HepG2 (cell line): ENCODE measurements at regions not wholly inside any gene's neighbourhood (a gene's known extent, or its start where the extent isn't known, plus 50 kb on each side); places are given as distances from the start of the nearest gene placed in this dataset.

Experiments used
- ATAC-seq: fragments of 200-7000 bp; cut with Tn5 transposase; 3 replicates; pipeline ENCODE4 v1.9.1; 2020; ENCODE audit warnings: mild to moderate bottlenecking, moderate library complexity
- BruUV-seq: library from RNA; stranded (reverse); fragments of 400-500 nt; replicated peaks from 2 replicates; lab custom pipeline; 2021; lab: Mats Ljungman, UMichigan
- CTCF ChIA-PET: fragments of 300-600 bp; formaldehyde crosslinking; extraction: SDS; loops from one replicate; lab custom pipeline; 2021; ENCODE audit warnings: low total read pairs, inconsistent platforms, low intra/inter-chr PET ratio; lab: Yijun Ruan, JAX
- POLR2A ChIA-PET: fragments of 350-600 bp; sonication (Branson Sonifier 250); formaldehyde crosslinking; loops from one replicate; lab custom pipeline; 2020; ENCODE audit warnings: antibody characterized with exemption, inconsistent platforms; lab: Yijun Ruan, JAX
- DNase-seq: peaks from one replicate; pipeline ENCODE4 v3.0.0-alpha.2; 2015; ENCODE audit warnings: low spot score
- FAIRE-seq: peaks from 3 replicates; lab custom pipeline; 2011; peaks lifted over from hg19 to GRCh38; lab: Jason Lieb, UNC
- H2AFZ ChIP-seq: one replicate; pipeline ENCODE4 v1.6.1; 2011; ENCODE audit warnings: low read length, inconsistent platforms
- H3K27ac ChIP-seq: fragments of 300-600 bp; 3 replicates; pipeline ENCODE4 v1.8.0; 2011; ENCODE audit warnings: mixed run types, mild to moderate bottlenecking, mixed read lengths, low read length, inconsistent platforms; ENCODE audit not compliant: insufficient read depth; ENCODE audit errors: extremely low read length
- H3K27me3 ChIP-seq, 2 experiments: fragments of 200-600 bp in 1 of 2; 2 replicates in 1 of 2; 3 replicates in 1 of 2; pipeline versions ENCODE4 v1.6.0 to v1.8.0; 2011; ENCODE audit warnings: low read length in 2 of 2, mild to moderate bottlenecking in 2 of 2, moderate library complexity in 2 of 2, inconsistent platforms in 1 of 2; ENCODE audit not compliant: insufficient read depth in 2 of 2, control insufficient read depth in 1 of 2
- H3K36me3 ChIP-seq, 2 experiments: fragments of 200-600 bp in 1 of 2; replicated peaks in 1 of 2; 2 replicates in 1 of 2; 3 replicates in 1 of 2; pipeline versions ENCODE4 v1.5.1 to v1.8.0; 2011; ENCODE audit warnings: low read length in 2 of 2, inconsistent platforms in 1 of 2; ENCODE audit not compliant: insufficient read depth in 2 of 2, control insufficient read depth in 1 of 2
- H3K4me1 ChIP-seq: 2 replicates; pipeline ENCODE4 v1.5.1; 2012; ENCODE audit warnings: low read length, inconsistent platforms; ENCODE audit not compliant: insufficient read depth
- H3K4me2 ChIP-seq: 2 replicates; pipeline ENCODE4 v1.6.0; 2011; ENCODE audit warnings: low read depth, low read length, inconsistent platforms
- H3K4me3 ChIP-seq, 3 experiments: fragments of 200-600 bp in 1 of 3; sonication (generic), shearing (Covaris generic) in 1 of 3; replicated peaks in 1 of 3; 2 replicates each; pipeline ENCODE4 v1.5.1; 2011 to 2016; ENCODE audit warnings: low read length in 3 of 3, inconsistent platforms in 2 of 3, low read depth in 2 of 3, mild to moderate bottlenecking in 2 of 3, control low read depth in 1 of 3, mixed read lengths in 1 of 3; ENCODE audit not compliant: insufficient read depth in 1 of 3
- H3K79me2 ChIP-seq: one replicate; pipeline ENCODE4 v1.6.1; 2011; ENCODE audit warnings: low read length, inconsistent platforms; ENCODE audit not compliant: insufficient read depth
- H3K9ac ChIP-seq: 2 replicates; pipeline ENCODE4 v1.6.0; 2011; ENCODE audit warnings: mild to moderate bottlenecking, low read depth, low read length, inconsistent platforms; ENCODE audit not compliant: insufficient read depth
- H3K9me3 ChIP-seq: 2 replicates; pipeline ENCODE4 v1.5.1; 2012; ENCODE audit warnings: mild to moderate bottlenecking, low read length
- H4K20me1 ChIP-seq: 2 replicates; pipeline ENCODE4 v1.6.0; 2011; ENCODE audit warnings: inconsistent platforms, mild to moderate bottlenecking, low read length, moderate library complexity; ENCODE audit not compliant: insufficient read depth
- FOXA3 ChIP-seq: IDR thresholded peaks from 2 replicates; pipeline ENCODE4 v1.6.1; 2016; ENCODE audit warnings: missing genetic modification reagents, missing compliant biosample characterization
- HOXA3 ChIP-seq: sonication (generic); formaldehyde crosslinking; IDR thresholded peaks from 2 replicates; pipeline ENCODE4 v1.5.0; 2020; ENCODE audit warnings: missing genetic modification reagents
- MAFK ChIP-seq, 2 experiments: IDR thresholded peaks in 1 of 2; conservative IDR thresholded peaks in 1 of 2; 2 replicates each; pipeline ENCODE4 v1.6.1; 2011; ENCODE audit warnings: improper control_type of control experiment in 2 of 2, low read length in 2 of 2
- MTF2 ChIP-seq: sonication (generic); formaldehyde crosslinking; IDR thresholded peaks from 2 replicates; pipeline ENCODE4 v1.5.0; 2020; ENCODE audit warnings: missing genetic modification reagents, borderline replicate concordance
- RXRA ChIP-seq: sonication (generic); formaldehyde crosslinking; IDR thresholded peaks from 2 replicates; pipeline ENCODE4 v1.5.1; 2020; ENCODE audit warnings: missing genetic modification reagents
- SIN3B ChIP-seq: fragments of 150-350 bp; IDR thresholded peaks from 2 replicates; pipeline ENCODE4 v1.6.1; 2014; ENCODE audit warnings: low read length
- SMARCE1 ChIP-seq: fragments of 450-650 bp; IDR thresholded peaks from 2 replicates; pipeline ENCODE4 v1.6.1; 2017; ENCODE audit warnings: borderline replicate concordance
- STAG1 ChIP-seq: sonication (generic); formaldehyde crosslinking; IDR thresholded peaks from 2 replicates; pipeline ENCODE4 v1.4.0; 2020; ENCODE audit warnings: missing genetic modification reagents
- TBP ChIP-seq: sonication (generic); formaldehyde crosslinking; IDR thresholded peaks from 2 replicates; pipeline ENCODE4 v1.5.0; 2020; ENCODE audit warnings: missing genetic modification reagents
- ZBTB2 ChIP-seq: sonication (generic); formaldehyde crosslinking; IDR thresholded peaks from 2 replicates; pipeline ENCODE4 v1.8.0; 2022; ENCODE audit warnings: low read depth, missing genetic modification reagents
- ZNF121 ChIP-seq: sonication (generic); formaldehyde crosslinking; IDR thresholded peaks from 2 replicates; pipeline ENCODE4 v1.5.0; 2020; ENCODE audit warnings: mild to moderate bottlenecking, missing genetic modification reagents
- ZNF143 ChIP-seq: sonication (generic); formaldehyde crosslinking; IDR thresholded peaks from 2 replicates; pipeline ENCODE4 v1.4.0; 2020; ENCODE audit warnings: missing genetic modification reagents
- ZNF251 ChIP-seq: sonication (generic); formaldehyde crosslinking; IDR thresholded peaks from 2 replicates; pipeline ENCODE4 v1.9.0; 2021; ENCODE audit warnings: mild to moderate bottlenecking, missing genetic modification reagents
- ZNF276 ChIP-seq: sonication (generic); formaldehyde crosslinking; IDR thresholded peaks from 2 replicates; pipeline ENCODE4 v1.4.0; 2020; ENCODE audit warnings: mild to moderate bottlenecking, low read depth, missing genetic modification reagents
- ZNF614 ChIP-seq: IDR thresholded peaks from 2 replicates; pipeline ENCODE4 v1.6.1; 2018; ENCODE audit warnings: missing biosample characterization, missing genetic modification reagents, inconsistent platforms, borderline replicate concordance
- ZNF749 ChIP-seq: sonication (generic); formaldehyde crosslinking; IDR thresholded peaks from 2 replicates; pipeline ENCODE4 v1.8.0; 2022; ENCODE audit warnings: mild to moderate bottlenecking, missing genetic modification reagents, moderate library complexity, borderline replicate concordance
- ZNF878 ChIP-seq: sonication (generic); formaldehyde crosslinking; IDR thresholded peaks from 2 replicates; pipeline ENCODE4 v1.8.1; 2023; ENCODE audit warnings: mild to moderate bottlenecking, missing genetic modification reagents, moderate library complexity
- WGBS: methylation state at CpG from one replicate; pipeline ENCODE4 v1.1.6; 2017; ENCODE audit warnings: low lambda C conversion rate; 5-methylcytosine and 5-hydroxymethylcytosine counted together
- in situ Hi-C: cut with HindIII; loops from 2 replicates; pipeline ENCODE4 v1.10.0; 2017; ENCODE audit warnings: low pct_unique_long_range_greater_than_20kb; ENCODE audit not compliant: extremely low pct_ligation_motif_present
- intact Hi-C: fragments of 100-400 bp; cut with micrococcal nuclease; formaldehyde crosslinking; loops from one replicate; pipeline ENCODE4 v1.10.0; 2022; ENCODE audit not compliant: unreplicated experiment

GRCh38 chr14:48490756-48491155, 815.4 kb upstream of the MDGA2 start:
- FAIRE-seq, result no peak
- H3K4me2 ChIP-seq, result no peak overlapping the region
- H4K20me1 ChIP-seq, result no peaks in the 10 kb centered on the region
- BruUV-seq, result no TSS peak
- intact Hi-C loops (no loop called here), in situ Hi-C loops (no loop called here)
- ChIA-PET POLR2A (no interaction called here), CTCF (no interaction called here)
- 27% methylated on average over 4 of the region's 4 CpGs for WGBS
- no peak overlapping the region for H3K27ac ChIP-seq
- H3K9ac ChIP-seq, result no peak overlapping the region
- H3K36me3 ChIP-seq, result no peaks in the 10 kb centered on the region
- no peaks in the 10 kb centered on the region for H3K4me1 ChIP-seq
- peaks cover 63% of the 10 kb centered on the region for H3K9me3 ChIP-seq
- no peaks in the 10 kb centered on the region for H3K79me2 ChIP-seq
- no peak overlapping the region for H2AFZ ChIP-seq
- ATAC-seq, result no peak
- no peak for DNase-seq
- no peak overlapping the region for H3K4me3 ChIP-seq
- no peaks in the 10 kb centered on the region for H3K27me3 ChIP-seq
- no peak for TF ChIP-seq FOXA3 (CRISPR knock-in tag)
- no peak for TF ChIP-seq ZBTB2 (CRISPR knock-in tag)
- no peak for TF ChIP-seq SMARCE1
- TF ChIP-seq MTF2, result no peak
- no peak for TF ChIP-seq TBP (CRISPR knock-in tag)
- TF ChIP-seq SIN3B, result no peak

- no TSS peak for BruUV-seq
- Histone ChIP-seq H3K36me3 (no peaks in the 10 kb centered on the region), H3K9me3 (peaks cover 31% of the 10 kb centered on the region), H3K4me3 (no peak overlapping the region), H3K27me3 (no peaks in the 10 kb centered on the region), H4K20me1 (no peaks in the 10 kb centered on the region), H3K79me2 (no peaks in the 10 kb centered on the region), H3K4me2 (no peak overlapping the region), H3K4me1 (no peaks in the 10 kb centered on the region), H3K27ac (no peak overlapping the region), H3K9ac (no peak overlapping the region), H2AFZ (no peak overlapping the region)
- in situ Hi-C loops (no loop called here), intact Hi-C loops (no loop called here)
- 6% methylated on average over 1 of the region's 1 CpG for WGBS
- ChIA-PET CTCF (no interaction called here), POLR2A (no interaction called here)
- FAIRE-seq (no peak), DNase-seq (no peak), ATAC-seq (no peak)
- no peak for TF ChIP-seq ZNF749 (CRISPR knock-in tag)
- TF ChIP-seq HOXA3 (CRISPR knock-in tag), result no peak
- TF ChIP-seq ZNF276, result no peak
- no peak for TF ChIP-seq ZNF121 (CRISPR knock-in tag)
- no peak for TF ChIP-seq ZNF251
- no peak for TF ChIP-seq ZNF614 (CRISPR knock-in tag)
- TF ChIP-seq RXRA (CRISPR knock-in tag), result no peak
- no peak for TF ChIP-seq STAG1
- TF ChIP-seq ZNF143 (CRISPR knock-in tag), result no peak
- no peak for TF ChIP-seq MAFK (conservative IDR thresholded peaks at IDR 0.05 in 1 of 2, IDR thresholded peaks at IDR 0.05 in 1 of 2; ENCODE audit: low read length in 2 of 2)
- TF ChIP-seq ZNF878 (CRISPR knock-in tag), result no peak
These were observed 798.5 kb upstream of the MDGA2 start for GRCh38 chr14:48473944-48474343.
